ENCODE measurements at regions not wholly inside any gene's neighbourhood (a gene's known extent, or its start where the extent isn't known, plus 50 kb on each side); places are given as distances from the start of the nearest gene placed in this dataset.

GRCh38 chr1:36595921-36596320 lies 113.2 kb upstream of the CSF3R start:
- H3K27ac ChIP-seq (ENCODE audit: low read depth, low read length) = no peak overlapping the region
- no peak overlapping the region for H4K8ac ChIP-seq (ENCODE audit: extremely low read depth, insufficient read depth, low read length)
- H3K23ac ChIP-seq (ENCODE audit: insufficient read length) = no peak overlapping the region
- FAIRE-seq (no peak), DNase-seq (ENCODE audit: low read depth in 1 of 2, low spot score in 2 of 2) (no peak)
- H2BK120ac ChIP-seq (replicated peaks; ENCODE audit: low read depth, low read length) = no peak overlapping the region
- no peak overlapping the region for H4K5ac ChIP-seq (ENCODE audit: insufficient read length, low read depth, low read length)
- no peak overlapping the region for H3K14ac ChIP-seq (ENCODE audit: insufficient read length)
- no peak overlapping the region for H2AFZ ChIP-seq (ENCODE audit: low read length)
- H2AK5ac ChIP-seq (ENCODE audit: low read depth, low read length) = no peak overlapping the region
- no peak overlapping the region for H3K56ac ChIP-seq (replicated peaks; ENCODE audit: insufficient read length, low read depth, low read length)
- peaks cover 0 to 1% (median 0%) of the 10 kb centered on the region in 4 experiments; a peak in 2 of 7 replicates for H3K4me1 ChIP-seq (replicated peaks in 1 of 4; ENCODE audit: control insufficient read depth in 3 of 4, insufficient read depth in 4 of 4, low read length in 3 of 4)
- TF ChIP-seq HDAC2 (IDR thresholded peaks at IDR 0.05; ENCODE audit: borderline replicate concordance in 1 of 2, low read depth in 2 of 2, low read length in 2 of 2) (no peak), RAD21 (IDR thresholded peaks at IDR 0.05 in 1 of 2, conservative IDR thresholded peaks at IDR 0.05 in 1 of 2; ENCODE audit: low read depth in 2 of 2, low read length in 2 of 2) (no peak), SP4 (IDR thresholded peaks at IDR 0.05; ENCODE audit: low read length) (no peak), KDM1A (IDR thresholded peaks at IDR 0.05; ENCODE audit: borderline replicate concordance, low read length) (no peak), EGR1 (IDR thresholded peaks at IDR 0.05; ENCODE audit: borderline replicate concordance, low read depth, low read length) (no peak), FOSL1 (IDR thresholded peaks at IDR 0.05; ENCODE audit: insufficient read depth, low read depth, low read length) (no peak), JUN (IDR thresholded peaks at IDR 0.05; ENCODE audit: low read depth, low read length) (no peak)
- H4K20me1 ChIP-seq (replicated peaks in 1 of 2; ENCODE audit: control insufficient read depth in 1 of 2, insufficient read depth in 2 of 2, low read length in 2 of 2) = no peaks in the 10 kb centered on the region
- H3K79me1 ChIP-seq (ENCODE audit: low read depth, low read length) = no peaks in the 10 kb centered on the region
- POLR2A ChIA-PET (ENCODE audit: partially characterized antibody) = no interaction called here
- H2BK5ac ChIP-seq (ENCODE audit: low read depth, low read length) = no peak overlapping the region
- no peak overlapping the region for H3K4ac ChIP-seq (replicated peaks; ENCODE audit: insufficient read length, low read depth, low read length)
- H2BK15ac ChIP-seq (ENCODE audit: low read length) = no peak overlapping the region
- CTCF ChIA-PET (ENCODE audit: partially characterized antibody) = interaction anchor here (0.7 to 11.4 kb wide), 9 partner anchors 9 to 429 kb away, joined by 3 to 94 read pairs (median 3); no protein-coding TSS in a partner anchor
- no peak overlapping the region for H3K9ac ChIP-seq (replicated peaks in 1 of 4; ENCODE audit: extremely low read depth in 1 of 4, low read depth in 3 of 4, low read length in 3 of 4)
- 89% methylated on average over 11 of the region's 11 CpGs; no CpG with 5 or more reads in 1 of the 2 experiments for WGBS, 2 experiments (ENCODE audit: extremely low coverage in 1 of 2, insufficient coverage in 1 of 2, insufficient read length in 1 of 2, insufficient replicate concordance in 2 of 2, low coverage in 1 of 2, low lambda C conversion rate in 2 of 2, missing lambda C conversion rate in 1 of 2)
- no peaks in the 10 kb centered on the region for H3K9me3 ChIP-seq (ENCODE audit: insufficient read depth in 2 of 2, low read depth in 1 of 2, low read length in 1 of 2)
- no peak overlapping the region for H4K91ac ChIP-seq (replicated peaks; ENCODE audit: insufficient read length, low read length)
- no peaks in the 10 kb centered on the region; a peak in 1 of 7 replicates for H3K27me3 ChIP-seq (replicated peaks in 1 of 4; ENCODE audit: control insufficient read depth in 3 of 4, extremely low read depth in 1 of 4, insufficient read depth in 3 of 4, low read length in 3 of 4)
- H3K79me2 ChIP-seq (ENCODE audit: control insufficient read depth in 1 of 2, insufficient read depth in 2 of 2, low read length in 2 of 2) = no peaks in the 10 kb centered on the region
- no peaks in the 10 kb centered on the region for H3K36me3 ChIP-seq (ENCODE audit: control insufficient read depth in 2 of 4, insufficient read depth in 4 of 4, low read length in 3 of 4)
- H3K4me3 ChIP-seq (ENCODE audit: extremely low read depth in 1 of 4, insufficient read depth in 2 of 4, low read depth in 3 of 4, low read length in 4 of 4) = no peak overlapping the region
- no peak overlapping the region for H3K18ac ChIP-seq (ENCODE audit: extremely low read depth, low read length)
- no peak overlapping the region for H2BK20ac ChIP-seq (ENCODE audit: low read length)
- H2BK12ac ChIP-seq (ENCODE audit: low read depth, low read length) = no peak overlapping the region
- H3K4me2 ChIP-seq (ENCODE audit: insufficient read depth in 1 of 2, low read depth in 2 of 2, low read length in 2 of 2) = no peak overlapping the region
- H3K23me2 ChIP-seq (ENCODE audit: low read depth, low read length) = no peaks in the 10 kb centered on the region; the same call in 1 of the 2 replicates

Measured in H1 (cell line).